ENCODE measurements at regions not wholly inside any gene's neighbourhood (a gene's known extent, or its start where the extent isn't known, plus 50 kb on each side); places are given as distances from the start of the nearest gene placed in this dataset.

- H4K20me1 ChIP-seq (ENCODE audit: low read length) = no peaks in the 10 kb centered on the region
- H3K4me1 ChIP-seq (ENCODE audit: insufficient read depth, low read length) = no peaks in the 10 kb centered on the region
- ChIA-PET CTCF (no interaction called here), POLR2A (ENCODE audit: unreplicated experiment) (no interaction called here)
- H3K27ac ChIP-seq (ENCODE audit: low read length) = no peak overlapping the region
- TF ChIP-seq EZH2 (IDR thresholded peaks at IDR 0.05; ENCODE audit: low read length, unreplicated experiment) = no peak
- TF ChIP-seq EZH2phosphoT487 (IDR thresholded peaks at IDR 0.05; ENCODE audit: borderline replicate concordance, low read length) = no peak
- TF ChIP-seq CTCF (conservative IDR thresholded peaks at IDR 0.05; ENCODE audit: low read depth, low read length) = no peak
- no peak overlapping the region for H3K4me2 ChIP-seq (ENCODE audit: low read length)
- BruUV-seq (replicated peaks) = no TSS peak
- no peak for DNase-seq
- no peaks in the 10 kb centered on the region for H3K27me3 ChIP-seq (ENCODE audit: low read length)
- no peak for ATAC-seq
- no peaks in the 10 kb centered on the region for H3K9me2 ChIP-seq (replicated peaks; ENCODE audit: low read length)
- intact Hi-C loops (cut with micrococcal nuclease) = no loop called here
- H3K9ac ChIP-seq (ENCODE audit: low read length) = no peak overlapping the region
- no peak overlapping the region for H2AFZ ChIP-seq (ENCODE audit: low read length)
- no peaks in the 10 kb centered on the region for H3F3A ChIP-seq (ENCODE audit: low read length, unreplicated experiment)
- H3K9me3 ChIP-seq (ENCODE audit: low read length) = no peaks in the 10 kb centered on the region
- H3K36me3 ChIP-seq (ENCODE audit: low read depth, low read length) = no peaks in the 10 kb centered on the region
- H3K4me3 ChIP-seq (ENCODE audit: low read length) = no peak overlapping the region
- no peaks in the 10 kb centered on the region for H3K79me2 ChIP-seq (ENCODE audit: low read length)
Measured at GRCh38 chr11:104795501-104796213, 102.6 kb downstream of the CASP12 start.

GRCh38 chr11:104792861-104793260 lies 105.4 kb downstream of the CASP12 start:
- Histone ChIP-seq H3K4me3 (ENCODE audit: low read length) (no peak overlapping the region), H3K4me2 (ENCODE audit: low read length) (no peak overlapping the region), H3K9me2 (replicated peaks; ENCODE audit: low read length) (no peaks in the 10 kb centered on the region), H3F3A (ENCODE audit: low read length, unreplicated experiment) (no peaks in the 10 kb centered on the region), H3K9ac (ENCODE audit: low read length) (no peak overlapping the region), H4K20me1 (ENCODE audit: low read length) (no peaks in the 10 kb centered on the region), H3K27ac (ENCODE audit: low read length) (no peak overlapping the region), H3K9me3 (ENCODE audit: low read length) (no peaks in the 10 kb centered on the region), H3K36me3 (ENCODE audit: low read depth, low read length) (no peaks in the 10 kb centered on the region), H3K4me1 (ENCODE audit: insufficient read depth, low read length) (no peaks in the 10 kb centered on the region), H3K79me2 (ENCODE audit: low read length) (no peaks in the 10 kb centered on the region), H2AFZ (ENCODE audit: low read length) (no peak overlapping the region), H3K27me3 (ENCODE audit: low read length) (no peaks in the 10 kb centered on the region)
- no TSS peak for BruUV-seq (replicated peaks)
- CTCF ChIA-PET = no interaction called here
- no peak for TF ChIP-seq EZH2 (IDR thresholded peaks at IDR 0.05; ENCODE audit: low read length, unreplicated experiment)
- no peak for TF ChIP-seq EZH2phosphoT487 (IDR thresholded peaks at IDR 0.05; ENCODE audit: borderline replicate concordance, low read length)
- no peak for TF ChIP-seq CTCF (conservative IDR thresholded peaks at IDR 0.05; ENCODE audit: low read depth, low read length)
- POLR2A ChIA-PET (ENCODE audit: unreplicated experiment) = no interaction called here
- DNase-seq = no peak
- ATAC-seq = no peak
- intact Hi-C loops (cut with micrococcal nuclease) = no loop called here

GRCh38 chr11:104791896-104792295 lies 106.4 kb downstream of the CASP12 start:
- DNase-seq (no peak), ATAC-seq (no peak)
- TF ChIP-seq CTCF (conservative IDR thresholded peaks at IDR 0.05; ENCODE audit: low read depth, low read length) = no peak
- TF ChIP-seq EZH2 (IDR thresholded peaks at IDR 0.05; ENCODE audit: low read length, unreplicated experiment) = no peak
- TF ChIP-seq EZH2phosphoT487 (IDR thresholded peaks at IDR 0.05; ENCODE audit: borderline replicate concordance, low read length) = no peak
- Histone ChIP-seq H3K79me2 (ENCODE audit: low read length) (no peaks in the 10 kb centered on the region), H3K9me2 (replicated peaks; ENCODE audit: low read length) (no peaks in the 10 kb centered on the region), H4K20me1 (ENCODE audit: low read length) (no peaks in the 10 kb centered on the region), H3K9me3 (ENCODE audit: low read length) (no peaks in the 10 kb centered on the region), H3K9ac (ENCODE audit: low read length) (no peak overlapping the region), H3F3A (ENCODE audit: low read length, unreplicated experiment) (no peaks in the 10 kb centered on the region), H3K4me3 (ENCODE audit: low read length) (no peak overlapping the region), H3K4me2 (ENCODE audit: low read length) (no peak overlapping the region), H3K27ac (ENCODE audit: low read length) (no peak overlapping the region), H3K4me1 (ENCODE audit: insufficient read depth, low read length) (no peaks in the 10 kb centered on the region), H2AFZ (ENCODE audit: low read length) (no peak overlapping the region), H3K27me3 (ENCODE audit: low read length) (no peaks in the 10 kb centered on the region), H3K36me3 (ENCODE audit: low read depth, low read length) (no peaks in the 10 kb centered on the region)
- intact Hi-C loops (cut with micrococcal nuclease) = no loop called here
- BruUV-seq (replicated peaks) = no TSS peak
- POLR2A ChIA-PET (ENCODE audit: unreplicated experiment) = no interaction called here
- CTCF ChIA-PET = no interaction called here

All from PC-3 (cell line).